Lung (tissue), 11 donors: ENCODE measurements at regions not wholly inside any gene's neighbourhood (a gene's known extent, or its start where the extent isn't known, plus 50 kb on each side); places are given as distances from the start of the nearest gene placed in this dataset.

Source experiments
- ATAC-seq: fragments of 200-7000 bp; cut with Tn5 transposase; one replicate; pipeline ENCODE4 v1.9.1; 2020; ENCODE audit warnings: moderate number of reproducible peaks; ENCODE audit not compliant: insufficient read depth, low FRiP score
- DNase-seq, 3 donors: peaks; one replicate each; pipeline ENCODE4 v3.0.0-alpha.2; 2013 to 2017
- H3K27ac ChIP-seq, 2 donors: one replicate each; pipeline ENCODE4 v1.5.1; 2013; ENCODE audit warnings: mild to moderate bottlenecking in 2 of 2, moderate library complexity in 2 of 2, control low read depth in 1 of 2, inconsistent platforms in 1 of 2, low read depth in 1 of 2, low read length in 1 of 2
- H3K27me3 ChIP-seq, 3 donors: one replicate each; pipeline ENCODE4 v1.5.1; 2013; ENCODE audit warnings: low read length in 2 of 3; ENCODE audit not compliant: control insufficient read depth in 3 of 3, insufficient read depth in 3 of 3
- H3K36me3 ChIP-seq, 4 donors: one replicate each; pipeline ENCODE4 v1.5.1; 2013; ENCODE audit warnings: low read length in 4 of 4, mild to moderate bottlenecking in 1 of 4, moderate library complexity in 1 of 4; ENCODE audit not compliant: control insufficient read depth in 4 of 4, insufficient read depth in 4 of 4
- H3K4me1 ChIP-seq, 5 donors: one replicate each; pipeline ENCODE4 v1.5.1; 2013; ENCODE audit warnings: low read length in 5 of 5, mild to moderate bottlenecking in 2 of 5, moderate library complexity in 1 of 5; ENCODE audit not compliant: control insufficient read depth in 5 of 5, insufficient read depth in 5 of 5
- H3K4me3 ChIP-seq: one replicate; pipeline ENCODE4 v1.5.1; 2013; ENCODE audit warnings: mild to moderate bottlenecking, control low read depth, moderate library complexity
- H3K9ac ChIP-seq, 2 donors: one replicate each; pipeline ENCODE4 v1.5.1; 2013; ENCODE audit warnings: low read length in 2 of 2, control low read depth in 1 of 2; ENCODE audit not compliant: insufficient read depth in 1 of 2
- H3K9me3 ChIP-seq, 4 donors: one replicate each; pipeline ENCODE4 v1.5.1; 2013; ENCODE audit warnings: low read length in 3 of 4, mild to moderate bottlenecking in 1 of 4, moderate library complexity in 1 of 4; ENCODE audit not compliant: control insufficient read depth in 4 of 4, insufficient read depth in 3 of 4
- CTCF ChIP-seq: IDR thresholded peaks from 2 replicates; pipeline ENCODE4 v1.5.1; 2012; ENCODE audit warnings: mild to moderate bottlenecking; ENCODE audit errors: control extremely low read depth, extremely low read depth
- WGBS, 2 donors: extraction: QIAGEN DNeasy Blood & Tissue Kit; methylation state at CpG; one replicate each; pipeline ENCODE4 v1.1.7; 2013; 5-methylcytosine and 5-hydroxymethylcytosine counted together
- donor health status: control.
- donor health status: control.
- donor health status: Bipolar disorder and iron deficiency.
- donor health status: healthy.
- donor health status: DM: yes; HTN: yes; CAD: no.

DNA sequence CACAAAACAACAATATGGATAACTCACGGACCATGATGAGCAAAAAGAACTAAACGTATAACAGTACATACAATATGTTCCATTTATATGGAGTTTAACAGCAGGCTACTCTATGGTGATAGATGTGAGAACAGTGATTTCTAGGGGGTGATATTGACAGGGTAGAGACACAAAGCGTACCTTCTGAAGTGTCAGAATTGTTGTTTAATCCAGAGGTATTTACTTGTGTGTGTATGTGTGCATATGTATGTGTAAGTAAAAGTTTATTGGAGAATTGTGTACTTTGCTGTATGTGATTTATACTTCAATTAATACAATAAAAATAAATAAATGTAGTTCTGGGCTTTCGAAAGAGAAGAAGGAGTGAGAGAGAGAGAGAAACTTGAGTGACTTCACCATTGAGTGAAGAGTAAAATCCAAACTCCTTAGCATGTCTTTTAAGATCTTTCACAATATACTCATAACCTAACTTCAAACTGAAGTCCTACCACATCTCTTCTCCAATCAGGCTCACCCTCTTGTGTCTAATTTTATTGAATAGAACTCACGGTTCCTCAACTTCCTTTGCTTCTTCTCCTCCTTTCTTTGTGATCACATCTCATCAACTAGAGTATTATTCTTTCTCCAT lies 126.0 kb upstream of the KLF7 start:
- DNase-seq (no peak), ATAC-seq (no peak)
- Histone ChIP-seq H3K4me1 (no peaks in the 10 kb centered on the region), H3K27ac (no peak overlapping the region), H3K36me3 (no peaks in the 10 kb centered on the region), H3K9me3 (no peaks in the 10 kb centered on the region), H3K27me3 (no peaks in the 10 kb centered on the region), H3K4me3 (no peak overlapping the region), H3K9ac (no peak overlapping the region)
- no peak for TF ChIP-seq CTCF
- WGBS, 2 donors: 91 to 96% methylated on average over 5 of the region's 5 CpGs

DNA sequence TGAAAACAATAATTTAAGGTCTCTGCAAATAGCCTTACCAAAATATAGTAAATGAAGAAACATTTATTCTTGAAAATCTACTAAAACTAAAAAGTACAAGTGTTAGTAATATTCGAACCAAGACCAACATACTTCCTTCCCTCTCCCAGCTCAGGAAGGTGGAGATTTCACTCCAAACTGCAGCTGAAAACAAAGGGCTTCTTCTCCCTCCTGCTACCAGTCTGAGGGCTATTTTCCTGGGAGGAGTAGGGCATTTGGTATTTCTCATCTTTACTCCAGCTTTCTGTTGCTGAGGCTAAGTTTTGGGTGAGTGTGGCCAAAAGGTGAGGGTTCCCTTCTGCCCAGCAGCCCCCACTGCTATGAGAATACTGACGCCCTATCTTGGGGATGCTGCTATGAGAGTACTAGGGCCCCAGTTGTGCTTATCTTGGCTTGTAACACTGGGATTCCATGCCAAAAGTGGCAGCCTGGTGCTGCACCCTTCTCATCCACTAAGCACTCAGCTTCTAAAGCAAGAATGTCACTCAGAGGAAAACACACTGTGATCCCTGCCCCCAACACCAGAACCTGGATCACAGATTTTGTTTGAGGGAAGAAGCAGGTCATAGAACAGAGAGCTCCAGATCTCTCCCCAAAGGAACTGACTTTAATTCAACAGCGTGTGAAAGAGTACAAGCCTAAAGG lies 130.7 kb upstream of the KLF7 start:
- no peak for ATAC-seq
- Histone ChIP-seq H3K27me3 (no peaks in the 10 kb centered on the region), H3K4me1 (no peaks in the 10 kb centered on the region), H3K4me3 (no peak overlapping the region), H3K27ac (peak overlapping the region in 1 of 2 donors; percentile 69), H3K9me3 (no peaks in the 10 kb centered on the region), H3K36me3 (no peaks in the 10 kb centered on the region), H3K9ac (no peak overlapping the region)
- 62 to 65% methylated on average over 3 of the region's 3 CpGs for WGBS, 2 donors
- no peak for TF ChIP-seq CTCF
- no peak for DNase-seq

GRCh38 chr2:207300817-207301216 lies 135.1 kb upstream of the KLF7 start:
- no peak overlapping the region for H3K27ac ChIP-seq
- H3K4me1 ChIP-seq: peaks cover 0 to 2% (median 0%) of the 10 kb centered on the region in 5 donors
- 96 to 98% methylated on average over 1 of the region's 1 CpG for WGBS, 2 donors
- TF ChIP-seq CTCF: no peak
- no peak overlapping the region for H3K4me3 ChIP-seq
- H3K9me3 ChIP-seq: no peaks in the 10 kb centered on the region
- H3K27me3 ChIP-seq: no peaks in the 10 kb centered on the region
- no peaks in the 10 kb centered on the region for H3K36me3 ChIP-seq
- no peak overlapping the region for H3K9ac ChIP-seq
- ATAC-seq (no peak), DNase-seq (no peak)
